ENCODE measurements at regions not wholly inside any gene's neighbourhood (a gene's known extent, or its start where the extent isn't known, plus 50 kb on each side); places are given as distances from the start of the nearest gene placed in this dataset.

GRCh38 chr4:162952232-162952631, 214.5 kb downstream of the NAF1 start:
- TF ChIP-seq POLR2AphosphoS5 (IDR thresholded peaks at IDR 0.05), result no peak
- no peak for TF ChIP-seq CTCF (IDR thresholded peaks at IDR 0.05)
- TF ChIP-seq POLR2A (IDR thresholded peaks at IDR 0.05), result no peak
